ENCODE measurements at regions not wholly inside any gene's neighbourhood (a gene's known extent, or its start where the extent isn't known, plus 50 kb on each side); places are given as distances from the start of the nearest gene placed in this dataset.

- TF ChIP-seq ZFP69B (tag by site-specific recombination; IDR thresholded peaks at IDR 0.05) (no peak), ZFHX2 (tag by site-specific recombination; conservative IDR thresholded peaks at IDR 0.05) (no peak), ZNF76 (tag by site-specific recombination; IDR thresholded peaks at IDR 0.05; ENCODE audit: borderline replicate concordance, low read depth) (no peak), ZNF266 (tag by site-specific recombination; IDR thresholded peaks at IDR 0.05; ENCODE audit: low read depth) (no peak), ZNF274 (IDR thresholded peaks at IDR 0.05; ENCODE audit: low read length) (no peak), ZNF274 (tag by site-specific recombination; IDR thresholded peaks at IDR 0.05; ENCODE audit: borderline replicate concordance) (no peak), YY1 (tag by site-specific recombination; IDR thresholded peaks at IDR 0.05) (no peak), WT1 (tag by site-specific recombination; IDR thresholded peaks at IDR 0.05) (no peak), ZFP3 (tag by site-specific recombination; IDR thresholded peaks at IDR 0.05; ENCODE audit: low read depth) (no peak)
- TF ChIP-seq, protein P1, sequence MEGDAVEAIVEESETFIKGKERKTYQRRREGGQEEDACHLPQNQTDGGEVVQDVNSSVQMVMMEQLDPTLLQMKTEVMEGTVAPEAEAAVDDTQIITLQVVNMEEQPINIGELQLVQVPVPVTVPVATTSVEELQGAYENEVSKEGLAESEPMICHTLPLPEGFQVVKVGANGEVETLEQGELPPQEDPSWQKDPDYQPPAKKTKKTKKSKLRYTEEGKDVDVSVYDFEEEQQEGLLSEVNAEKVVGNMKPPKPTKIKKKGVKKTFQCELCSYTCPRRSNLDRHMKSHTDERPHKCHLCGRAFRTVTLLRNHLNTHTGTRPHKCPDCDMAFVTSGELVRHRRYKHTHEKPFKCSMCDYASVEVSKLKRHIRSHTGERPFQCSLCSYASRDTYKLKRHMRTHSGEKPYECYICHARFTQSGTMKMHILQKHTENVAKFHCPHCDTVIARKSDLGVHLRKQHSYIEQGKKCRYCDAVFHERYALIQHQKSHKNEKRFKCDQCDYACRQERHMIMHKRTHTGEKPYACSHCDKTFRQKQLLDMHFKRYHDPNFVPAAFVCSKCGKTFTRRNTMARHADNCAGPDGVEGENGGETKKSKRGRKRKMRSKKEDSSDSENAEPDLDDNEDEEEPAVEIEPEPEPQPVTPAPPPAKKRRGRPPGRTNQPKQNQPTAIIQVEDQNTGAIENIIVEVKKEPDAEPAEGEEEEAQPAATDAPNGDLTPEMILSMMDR (tag by site-specific recombination; IDR thresholded peaks at IDR 0.05), result no peak
- TF ChIP-seq, protein P2, sequence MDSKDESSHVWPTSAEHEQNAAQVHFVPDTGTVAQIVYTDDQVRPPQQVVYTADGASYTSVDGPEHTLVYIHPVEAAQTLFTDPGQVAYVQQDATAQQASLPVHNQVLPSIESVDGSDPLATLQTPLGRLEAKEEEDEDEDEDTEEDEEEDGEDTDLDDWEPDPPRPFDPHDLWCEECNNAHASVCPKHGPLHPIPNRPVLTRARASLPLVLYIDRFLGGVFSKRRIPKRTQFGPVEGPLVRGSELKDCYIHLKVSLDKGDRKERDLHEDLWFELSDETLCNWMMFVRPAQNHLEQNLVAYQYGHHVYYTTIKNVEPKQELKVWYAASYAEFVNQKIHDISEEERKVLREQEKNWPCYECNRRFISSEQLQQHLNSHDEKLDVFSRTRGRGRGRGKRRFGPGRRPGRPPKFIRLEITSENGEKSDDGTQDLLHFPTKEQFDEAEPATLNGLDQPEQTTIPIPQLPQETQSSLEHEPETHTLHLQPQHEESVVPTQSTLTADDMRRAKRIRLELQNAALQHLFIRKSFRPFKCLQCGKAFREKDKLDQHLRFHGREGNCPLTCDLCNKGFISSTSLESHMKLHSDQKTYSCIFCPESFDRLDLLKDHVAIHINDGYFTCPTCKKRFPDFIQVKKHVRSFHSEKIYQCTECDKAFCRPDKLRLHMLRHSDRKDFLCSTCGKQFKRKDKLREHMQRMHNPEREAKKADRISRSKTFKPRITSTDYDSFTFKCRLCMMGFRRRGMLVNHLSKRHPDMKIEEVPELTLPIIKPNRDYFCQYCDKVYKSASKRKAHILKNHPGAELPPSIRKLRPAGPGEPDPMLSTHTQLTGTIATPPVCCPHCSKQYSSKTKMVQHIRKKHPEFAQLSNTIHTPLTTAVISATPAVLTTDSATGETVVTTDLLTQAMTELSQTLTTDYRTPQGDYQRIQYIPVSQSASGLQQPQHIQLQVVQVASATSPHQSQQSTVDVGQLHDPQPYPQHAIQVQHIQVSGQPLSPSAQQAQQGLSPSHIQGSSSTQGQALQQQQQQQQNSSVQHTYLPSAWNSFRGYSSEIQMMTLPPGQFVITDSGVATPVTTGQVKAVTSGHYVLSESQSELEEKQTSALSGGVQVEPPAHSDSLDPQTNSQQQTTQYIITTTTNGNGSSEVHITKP (tag by site-specific recombination; IDR thresholded peaks at IDR 0.05), result no peak
Measured at GRCh38 chr4:14864365-14865030, 137.8 kb upstream of the CPEB2 start.

Data from HEK293 (cell line).